ENCODE measurements at regions not wholly inside any gene's neighbourhood (a gene's known extent, or its start where the extent isn't known, plus 50 kb on each side); places are given as distances from the start of the nearest gene placed in this dataset.

DNA sequence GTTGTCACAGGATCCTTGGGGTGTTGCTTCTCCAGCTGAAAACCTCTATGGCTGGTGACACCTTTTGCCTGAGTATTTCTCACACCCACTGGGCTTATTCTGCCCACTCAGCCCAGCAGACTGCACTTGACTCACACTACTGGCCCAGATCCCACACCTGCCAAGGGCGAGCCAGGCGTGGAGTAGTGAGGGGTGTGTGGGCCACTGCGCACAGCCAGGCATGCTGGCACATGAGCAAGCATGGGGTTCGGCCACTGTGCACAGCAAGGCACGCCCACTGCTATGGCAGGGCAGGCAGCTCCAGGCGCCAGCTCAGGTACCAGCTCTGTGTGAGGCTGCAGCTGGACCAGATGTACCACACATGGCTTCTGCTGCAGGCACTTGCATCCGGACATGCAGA, 116.5 kb upstream of the MTNR1B start:
- H3K4me3 Mint-ChIP-seq, result no peak overlapping the region

DNA sequence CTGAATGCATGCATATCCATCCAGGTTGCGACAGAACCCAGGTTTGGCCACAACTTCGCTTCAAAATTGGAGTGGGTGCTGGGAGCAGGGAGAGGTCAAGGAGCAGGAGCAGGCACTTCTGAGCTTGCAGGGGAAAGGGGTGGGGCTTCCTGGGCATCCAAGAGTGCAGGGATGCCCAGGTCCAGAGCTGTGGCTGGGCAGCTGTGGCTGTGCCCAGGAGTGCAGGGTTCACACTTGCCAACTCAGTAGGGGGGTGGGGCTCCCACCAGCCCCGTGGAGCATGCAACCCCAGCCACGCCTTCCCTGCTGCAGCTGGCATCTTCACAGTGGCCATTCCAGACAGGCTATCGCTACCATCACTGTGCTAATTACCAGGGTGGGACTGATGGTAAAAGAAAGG, 115.3 kb upstream of the MTNR1B start:
- no peaks in the 10 kb centered on the region for H3K36me3 Mint-ChIP-seq (ENCODE audit: low read depth)
- Histone ChIP-seq H3K36me3 (ENCODE audit: insufficient read depth, low read length) (no peaks in the 10 kb centered on the region), H3K4me3 (ENCODE audit: low read length) (no peak overlapping the region), H3K9me3 (ENCODE audit: control insufficient read depth in 1 of 2, insufficient read depth in 1 of 2, low read length in 2 of 2) (peaks cover 0 to 8% of the 10 kb centered on the region in 2 experiments), H3K4me1 (ENCODE audit: insufficient read depth, low read length) (no peaks in the 10 kb centered on the region), H3K27me3 (ENCODE audit: control insufficient read depth in 1 of 2, insufficient read depth in 2 of 2, low read length in 2 of 2) (no peaks in the 10 kb centered on the region), H3K27ac (ENCODE audit: low read depth in 1 of 2, low read length in 2 of 2) (no peak overlapping the region)
- H3K9me3 Mint-ChIP-seq, result no peaks in the 10 kb centered on the region
- ChIA-PET POLR2A (no interaction called here), CTCF (no interaction called here)
- TF ChIP-seq, protein P1, sequence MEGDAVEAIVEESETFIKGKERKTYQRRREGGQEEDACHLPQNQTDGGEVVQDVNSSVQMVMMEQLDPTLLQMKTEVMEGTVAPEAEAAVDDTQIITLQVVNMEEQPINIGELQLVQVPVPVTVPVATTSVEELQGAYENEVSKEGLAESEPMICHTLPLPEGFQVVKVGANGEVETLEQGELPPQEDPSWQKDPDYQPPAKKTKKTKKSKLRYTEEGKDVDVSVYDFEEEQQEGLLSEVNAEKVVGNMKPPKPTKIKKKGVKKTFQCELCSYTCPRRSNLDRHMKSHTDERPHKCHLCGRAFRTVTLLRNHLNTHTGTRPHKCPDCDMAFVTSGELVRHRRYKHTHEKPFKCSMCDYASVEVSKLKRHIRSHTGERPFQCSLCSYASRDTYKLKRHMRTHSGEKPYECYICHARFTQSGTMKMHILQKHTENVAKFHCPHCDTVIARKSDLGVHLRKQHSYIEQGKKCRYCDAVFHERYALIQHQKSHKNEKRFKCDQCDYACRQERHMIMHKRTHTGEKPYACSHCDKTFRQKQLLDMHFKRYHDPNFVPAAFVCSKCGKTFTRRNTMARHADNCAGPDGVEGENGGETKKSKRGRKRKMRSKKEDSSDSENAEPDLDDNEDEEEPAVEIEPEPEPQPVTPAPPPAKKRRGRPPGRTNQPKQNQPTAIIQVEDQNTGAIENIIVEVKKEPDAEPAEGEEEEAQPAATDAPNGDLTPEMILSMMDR (IDR thresholded peaks at IDR 0.05), result no peak
- intact Hi-C loops (cut with DNase I, micrococcal nuclease), result no loop called here
- no peak overlapping the region for H3K4me3 Mint-ChIP-seq
- DNase-seq (no peak), ATAC-seq (ENCODE audit: poor library complexity) (no peak)
- no peaks in the 10 kb centered on the region for H3K27me3 Mint-ChIP-seq
- no peak overlapping the region for H3K27ac Mint-ChIP-seq
- no peaks in the 10 kb centered on the region for H3K4me1 Mint-ChIP-seq (ENCODE audit: low read depth)

More for the DNA sequence above, 116.5 kb upstream of the MTNR1B start:
- H3K9me3 ChIP-seq (ENCODE audit: control insufficient read depth in 1 of 2, insufficient read depth in 1 of 2, low read length in 2 of 2), result peaks cover 0 to 8% of the 10 kb centered on the region in 2 experiments
- Mint-ChIP-seq H3K9me3 (no peaks in the 10 kb centered on the region), H3K4me1 (ENCODE audit: low read depth) (no peaks in the 10 kb centered on the region), H3K27me3 (no peaks in the 10 kb centered on the region), H3K27ac (no peak overlapping the region), H3K36me3 (ENCODE audit: low read depth) (no peaks in the 10 kb centered on the region)
- DNase-seq (no peak), ATAC-seq (ENCODE audit: poor library complexity) (no peak)
- H3K4me1 ChIP-seq (ENCODE audit: insufficient read depth, low read length), result no peaks in the 10 kb centered on the region
- no peak overlapping the region for H3K4me3 ChIP-seq (ENCODE audit: low read length)
- TF ChIP-seq, protein P1 (IDR thresholded peaks at IDR 0.05), result no peak
- POLR2A ChIA-PET, result no interaction called here
- H3K36me3 ChIP-seq (ENCODE audit: insufficient read depth, low read length), result no peaks in the 10 kb centered on the region
- CTCF ChIA-PET, result no interaction called here
- no peak overlapping the region for H3K27ac ChIP-seq (ENCODE audit: low read depth in 1 of 2, low read length in 2 of 2)
- no peaks in the 10 kb centered on the region for H3K27me3 ChIP-seq (ENCODE audit: control insufficient read depth in 1 of 2, insufficient read depth in 2 of 2, low read length in 2 of 2)
- intact Hi-C loops (cut with DNase I, micrococcal nuclease), result no loop called here

DNA sequence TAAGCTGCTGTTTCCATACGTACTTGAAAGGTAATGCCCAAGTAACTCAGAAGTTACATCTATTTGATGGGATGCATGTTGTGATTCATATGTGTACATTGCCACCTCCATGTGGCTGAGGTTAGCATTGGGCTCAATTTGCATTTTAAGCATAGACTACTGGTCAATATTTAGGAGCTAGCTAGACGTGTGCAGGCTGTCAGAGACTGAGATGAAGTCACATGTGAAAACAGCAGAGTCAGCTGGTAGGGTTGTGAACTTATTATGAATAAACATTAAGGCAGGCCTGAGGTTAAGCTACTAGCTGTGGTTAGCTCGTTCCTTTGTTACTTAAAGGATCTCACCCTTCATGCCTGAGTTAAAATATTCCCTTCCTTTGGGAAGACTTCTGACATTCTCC, 114.5 kb upstream of the MTNR1B start:
- Mint-ChIP-seq H3K4me1 (ENCODE audit: low read depth) (no peaks in the 10 kb centered on the region), H3K4me3 (no peak overlapping the region), H3K27ac (no peak overlapping the region), H3K27me3 (no peaks in the 10 kb centered on the region), H3K9me3 (no peaks in the 10 kb centered on the region), H3K36me3 (ENCODE audit: low read depth) (no peaks in the 10 kb centered on the region)
- peaks cover 0 to 8% of the 10 kb centered on the region in 2 experiments for H3K9me3 ChIP-seq (ENCODE audit: control insufficient read depth in 1 of 2, insufficient read depth in 1 of 2, low read length in 2 of 2)
- no peaks in the 10 kb centered on the region for H3K27me3 ChIP-seq (ENCODE audit: control insufficient read depth in 1 of 2, insufficient read depth in 2 of 2, low read length in 2 of 2)
- no peak overlapping the region for H3K4me3 ChIP-seq (ENCODE audit: low read length)
- ATAC-seq (ENCODE audit: poor library complexity) (no peak), DNase-seq (no peak)
- intact Hi-C loops (cut with DNase I, micrococcal nuclease), result no loop called here
- ChIA-PET CTCF (no interaction called here), POLR2A (no interaction called here)
- TF ChIP-seq, protein P1 (IDR thresholded peaks at IDR 0.05), result no peak
- no peaks in the 10 kb centered on the region for H3K36me3 ChIP-seq (ENCODE audit: insufficient read depth, low read length)
- H3K4me1 ChIP-seq (ENCODE audit: insufficient read depth, low read length), result no peaks in the 10 kb centered on the region
- no peak overlapping the region for H3K27ac ChIP-seq (ENCODE audit: low read depth in 1 of 2, low read length in 2 of 2)
